Ureter (tissue), 1 donor: ENCODE measurements at regions not wholly inside any gene's neighbourhood (a gene's known extent, or its start where the extent isn't known, plus 50 kb on each side); places are given as distances from the start of the nearest gene placed in this dataset.

Source experiments
- DNase-seq: peaks from one replicate; pipeline ENCODE4 v3.0.0-alpha.2; 2020; ENCODE audit warnings: low spot score
- donor health status: DM: yes; HTN: yes; CAD: no.

GRCh38 chr10:130817046-130817624 is 494.4 kb downstream of the TCERG1L start:
- no peak for DNase-seq

- DNase-seq = no peak
Measured at GRCh38 chr10:130817674-130818073, 493.8 kb downstream of the TCERG1L start.

GRCh38 chr10:130820880-130821482 is 490.5 kb downstream of the TCERG1L start:
- no peak for DNase-seq

GRCh38 chr10:130824230-130825014 is 487.1 kb downstream of the TCERG1L start:
- DNase-seq = no peak

- no peak for DNase-seq
Measured at GRCh38 chr10:130833596-130833995, 477.9 kb downstream of the TCERG1L start.

- no peak for DNase-seq
Measured at GRCh38 chr10:130834170-130834569, 477.4 kb downstream of the TCERG1L start.

GRCh38 chr10:130834573-130834972 is 476.9 kb downstream of the TCERG1L start:
- no peak for DNase-seq

GRCh38 chr10:130835068-130835467 is 476.5 kb downstream of the TCERG1L start:
- DNase-seq = no peak

- DNase-seq = no peak
Measured at GRCh38 chr10:130836344-130836743, 475.2 kb downstream of the TCERG1L start.

- DNase-seq = no peak
Measured at GRCh38 chr10:130843051-130843653, 468.4 kb downstream of the TCERG1L start.

GRCh38 chr10:130844310-130844709 is 467.2 kb downstream of the TCERG1L start:
- DNase-seq = no peak

GRCh38 chr10:130847170-130847569 is 464.4 kb downstream of the TCERG1L start:
- DNase-seq = no peak

GRCh38 chr10:130848855-130849254 is 462.7 kb downstream of the TCERG1L start:
- no peak for DNase-seq

- no peak for DNase-seq
Measured at GRCh38 chr10:130854151-130854550, 457.4 kb downstream of the TCERG1L start.

GRCh38 chr10:130857631-130858295 is 453.8 kb downstream of the TCERG1L start:
- DNase-seq = peak; percentile 26

GRCh38 chr10:130858626-130859025 is 452.9 kb downstream of the TCERG1L start:
- peak; percentile 20 for DNase-seq

GRCh38 chr10:130859427-130859826 is 452.1 kb downstream of the TCERG1L start:
- peak; percentile 14 for DNase-seq

- DNase-seq = peak; percentile 20
Measured at GRCh38 chr10:130862122-130862521, 449.4 kb downstream of the TCERG1L start.

- peak; percentile 32 for DNase-seq
Measured at GRCh38 chr10:130862626-130863025, 448.9 kb downstream of the TCERG1L start.

- DNase-seq = peak; percentile 22
Measured at GRCh38 chr10:130863044-130863443, 448.5 kb downstream of the TCERG1L start.

- DNase-seq = peak; percentile 14
Measured at GRCh38 chr10:130864961-130865818, 446.3 kb downstream of the TCERG1L start.
